ENCODE measurements at regions not wholly inside any gene's neighbourhood (a gene's known extent, or its start where the extent isn't known, plus 50 kb on each side); places are given as distances from the start of the nearest gene placed in this dataset.

DNA sequence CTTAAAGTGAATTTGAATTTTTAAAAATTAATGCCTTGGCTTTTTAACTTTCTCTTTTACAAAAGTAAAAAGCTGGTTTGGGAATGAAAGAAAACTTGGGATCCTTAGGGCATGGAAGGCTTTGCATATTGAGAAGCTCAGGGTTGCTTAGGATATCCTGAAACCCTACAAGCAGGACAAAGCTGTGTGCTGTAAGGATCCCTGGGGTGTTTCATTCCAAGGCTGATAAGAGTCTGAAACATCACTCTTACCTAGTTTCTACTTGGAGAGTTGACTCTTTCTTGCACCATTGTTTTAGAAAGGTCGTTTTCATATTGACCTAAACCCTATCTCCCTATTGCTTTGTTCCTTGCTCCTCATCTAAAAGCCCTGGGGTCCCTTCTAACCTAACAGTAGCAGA is 325.9 kb upstream of the NT5C1B start:
- TF ChIP-seq POLR2A (IDR thresholded peaks at IDR 0.05) = no peak
- no peak for TF ChIP-seq CTCF (IDR thresholded peaks at IDR 0.05)
- no peak for TF ChIP-seq EP300 (IDR thresholded peaks at IDR 0.05)
- no peak for TF ChIP-seq POLR2AphosphoS5 (IDR thresholded peaks at IDR 0.05)

Measured in upper lobe of left lung (tissue), 4 donors.